Lung microvascular endothelial cell (primary cell): ENCODE measurements at regions not wholly inside any gene's neighbourhood (a gene's known extent, or its start where the extent isn't known, plus 50 kb on each side); places are given as distances from the start of the nearest gene placed in this dataset.

Experiments
- DNase-seq, 2 donors: peaks; one replicate each; pipeline versions ENCODE4 v3.0.0 to v3.0.0-alpha.2; 2010; ENCODE audit warnings: low read depth in 2 of 2

DNA sequence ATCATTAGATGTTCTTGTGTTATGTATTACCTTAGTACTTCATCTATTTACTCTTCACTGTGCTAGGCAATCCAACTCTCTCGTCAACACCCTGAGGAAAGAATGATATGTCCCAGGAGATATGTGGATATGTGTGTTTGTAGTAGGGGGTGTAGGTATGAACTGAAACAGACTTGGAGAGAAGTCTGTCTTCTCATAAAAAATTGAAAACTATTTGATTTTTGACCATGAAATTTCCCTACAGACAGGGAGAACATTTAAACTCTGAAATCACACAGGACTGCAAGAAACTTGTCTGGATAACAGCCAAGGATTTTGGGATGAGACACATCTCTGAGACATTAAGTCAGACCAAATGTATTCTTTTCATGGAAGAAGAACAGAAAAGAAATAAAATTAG is 967.0 kb upstream of the FAT3 start:
- no peak for DNase-seq

DNA sequence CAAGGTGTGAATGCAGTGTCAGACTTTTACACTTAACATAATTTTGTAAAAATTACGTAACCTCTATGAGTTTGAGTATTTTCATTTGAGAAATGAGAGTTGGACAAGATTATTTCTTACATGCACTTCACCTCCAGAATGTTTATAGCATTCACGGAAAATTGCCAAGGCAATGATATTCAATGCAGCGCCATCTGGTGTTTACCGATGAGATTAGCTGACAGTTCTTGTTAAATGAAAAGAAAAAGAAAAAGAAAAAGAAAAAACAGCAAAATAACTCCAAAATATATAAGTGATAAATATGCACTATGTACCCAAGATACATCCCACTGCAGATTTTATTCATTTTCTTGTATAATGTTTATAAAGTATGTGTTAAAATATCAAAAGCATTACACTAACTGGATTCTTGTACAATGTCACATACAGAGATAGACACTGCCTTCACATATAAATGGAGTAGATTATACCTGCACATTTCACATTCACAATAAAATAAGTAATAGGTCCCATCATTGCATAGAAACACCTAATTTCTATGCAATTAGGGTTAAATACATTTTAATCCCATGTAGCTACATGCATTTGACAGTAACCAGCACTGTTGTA is 976.3 kb upstream of the FAT3 start:
- peak; percentile 15 to 53 for DNase-seq

DNA sequence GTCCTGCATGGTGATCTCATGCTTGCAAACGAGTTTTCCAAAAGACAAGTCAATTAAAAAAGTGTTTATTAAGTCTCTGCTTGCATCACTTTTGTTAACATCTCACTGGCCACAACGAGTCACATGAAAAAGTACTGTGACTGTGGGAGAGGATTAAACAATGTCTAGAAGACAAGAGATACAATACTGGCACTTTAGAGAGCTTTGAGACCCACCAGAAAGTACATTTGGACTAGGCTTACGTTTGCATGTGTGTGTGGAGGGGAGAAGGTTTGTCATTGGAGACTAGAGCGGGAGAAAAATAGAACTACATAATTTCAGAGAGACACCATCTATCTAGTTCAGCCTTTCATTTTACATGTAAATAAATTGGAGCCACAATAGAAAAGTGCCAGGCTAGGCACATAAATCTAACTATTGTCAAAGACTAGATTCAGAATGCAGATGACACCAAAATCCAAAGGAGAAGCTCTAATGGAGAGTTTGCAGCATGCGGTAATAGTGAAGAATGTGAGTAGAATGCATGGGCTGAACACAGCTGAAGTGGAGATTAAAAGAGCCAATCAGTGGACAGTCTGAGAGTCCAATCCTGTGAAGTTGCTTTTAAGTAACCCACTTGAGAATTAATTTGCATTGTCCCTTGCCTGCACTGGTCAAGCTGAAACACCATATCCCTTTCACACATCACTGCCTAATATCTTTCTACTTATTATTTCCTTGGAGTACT is 977.4 kb upstream of the FAT3 start:
- no peak for DNase-seq

DNA sequence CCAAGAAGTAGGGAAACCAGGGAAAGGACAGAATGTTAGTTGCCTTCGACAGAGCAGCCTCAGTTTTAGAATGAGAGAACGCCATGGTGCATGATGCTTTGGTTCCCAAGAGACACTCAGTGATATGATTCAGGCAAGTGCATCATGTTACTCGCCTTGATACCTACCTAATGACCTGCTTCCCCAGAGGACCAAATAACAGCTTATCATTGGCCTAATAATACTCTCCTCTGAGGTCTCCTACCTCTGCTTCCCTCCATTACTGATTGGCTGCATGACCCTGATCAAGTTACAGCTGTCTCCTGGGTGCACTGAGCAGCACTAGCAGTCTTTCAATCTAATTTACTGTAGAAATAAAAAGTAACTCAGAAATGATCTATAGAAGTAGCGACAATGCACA is 979.7 kb upstream of the FAT3 start:
- DNase-seq, result no peak

DNA sequence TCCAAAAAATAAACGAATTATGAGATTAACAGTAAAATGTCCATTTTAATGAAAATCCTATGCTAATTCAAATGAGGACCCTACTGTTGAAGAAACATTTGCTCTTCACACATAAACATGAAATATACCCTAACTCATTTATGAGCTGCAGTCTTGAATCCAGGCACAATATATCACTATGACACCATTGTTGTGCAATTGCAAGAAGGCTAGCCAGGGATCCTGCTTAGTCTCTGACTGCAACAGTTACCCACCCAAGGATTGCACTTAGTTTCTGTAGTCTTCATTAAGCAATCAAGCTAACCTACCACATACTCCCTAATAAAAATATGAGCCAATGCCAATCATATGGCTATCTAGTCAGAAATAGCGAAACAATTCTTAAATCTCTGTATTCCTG is 981.0 kb upstream of the FAT3 start:
- DNase-seq, result no peak

DNA sequence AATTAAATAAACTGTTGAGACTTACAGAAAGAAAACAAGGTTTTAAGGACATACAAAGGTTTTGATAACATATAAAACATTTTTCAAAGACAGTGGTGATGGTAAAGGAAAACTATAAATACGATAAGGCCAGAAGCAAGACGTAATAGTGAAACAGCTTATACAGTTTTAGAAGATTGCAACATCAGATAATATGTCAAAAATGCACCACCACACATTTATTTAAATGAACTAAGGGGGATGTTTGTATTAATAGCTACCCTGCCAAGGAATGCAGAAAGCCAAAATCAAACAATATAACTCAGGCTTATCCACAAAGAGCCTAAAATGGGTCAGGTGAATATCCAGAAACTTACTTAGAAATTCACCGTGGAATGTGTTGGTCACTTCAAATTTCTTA is 981.6 kb upstream of the FAT3 start:
- no peak for DNase-seq

DNA sequence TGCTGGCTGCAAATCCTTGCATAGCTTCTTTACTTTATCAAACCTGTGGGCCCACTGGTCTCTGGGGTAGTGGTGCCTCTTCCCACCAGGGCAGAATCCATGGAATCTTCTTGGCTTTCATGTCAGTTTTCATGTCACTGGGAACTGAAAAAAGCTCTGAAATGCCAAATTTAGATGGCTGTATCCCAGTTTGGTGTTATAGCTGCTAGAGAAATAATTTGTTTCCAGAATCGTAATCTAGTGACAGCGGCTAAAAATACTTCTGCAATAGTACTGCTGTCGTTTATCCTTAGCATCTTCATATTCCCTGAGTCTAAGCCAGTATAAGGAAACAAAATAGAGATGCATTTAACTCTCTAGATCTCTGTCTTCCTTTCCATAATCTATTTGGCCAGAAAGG is 983.4 kb upstream of the FAT3 start:
- DNase-seq, result no peak

DNA sequence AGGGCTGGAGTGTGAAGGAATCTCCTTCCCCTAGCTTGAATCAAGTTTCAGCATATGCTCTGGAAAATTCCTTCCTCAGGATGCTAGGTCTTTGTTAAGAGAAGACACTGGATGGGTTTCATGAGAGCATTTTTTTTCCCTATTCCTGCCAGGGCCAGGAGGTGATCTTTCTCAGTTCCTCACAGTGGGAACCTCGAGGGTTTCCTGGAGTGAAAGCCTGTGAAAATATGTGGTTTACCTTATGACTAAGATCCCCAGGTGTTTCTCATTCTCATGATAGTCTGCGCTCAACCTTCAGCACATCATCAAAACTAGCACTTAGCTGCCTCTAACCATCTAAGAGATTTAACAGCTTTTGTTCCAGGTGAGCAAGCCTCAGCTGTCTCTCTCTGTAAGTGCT is 985.3 kb upstream of the FAT3 start:
- DNase-seq, result no peak

DNA sequence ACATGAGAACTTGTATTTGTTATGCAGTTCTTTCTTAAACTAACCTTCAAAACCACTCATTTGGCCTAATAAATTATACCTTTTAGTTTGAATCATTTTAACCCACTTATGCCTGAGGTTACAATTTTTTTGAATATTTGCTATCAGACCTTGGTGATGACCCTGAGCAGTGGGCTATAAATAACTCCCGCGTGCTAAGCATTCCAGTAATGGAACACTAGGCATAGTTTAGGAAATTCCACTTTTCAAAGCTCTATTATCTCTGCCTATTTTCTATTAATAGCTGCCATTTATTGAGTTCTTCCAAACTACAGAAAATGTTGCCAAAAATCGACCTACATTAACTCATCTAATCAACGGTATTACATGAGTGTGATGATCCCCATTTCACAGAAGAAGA is 993.4 kb upstream of the FAT3 start:
- no peak for DNase-seq

DNA sequence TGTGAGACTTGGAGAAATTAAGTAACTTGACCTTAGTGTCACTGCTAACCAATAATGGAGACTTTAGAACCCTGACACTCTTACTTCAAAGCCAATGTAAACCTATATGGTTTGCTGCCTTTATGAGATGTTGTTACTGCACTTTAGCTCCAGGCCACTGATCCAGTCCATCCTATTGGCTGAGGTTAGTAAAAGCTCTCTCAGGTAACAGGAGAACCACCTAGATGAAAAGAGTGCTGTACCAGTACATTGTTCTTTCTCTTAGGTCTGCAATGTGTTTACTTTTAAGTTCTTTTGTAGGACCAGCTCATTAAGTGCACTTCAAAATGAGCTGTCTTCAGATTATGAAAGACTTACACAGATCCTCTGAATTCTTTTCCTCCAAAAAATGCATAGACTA is 994.0 kb upstream of the FAT3 start:
- no peak for DNase-seq

DNA sequence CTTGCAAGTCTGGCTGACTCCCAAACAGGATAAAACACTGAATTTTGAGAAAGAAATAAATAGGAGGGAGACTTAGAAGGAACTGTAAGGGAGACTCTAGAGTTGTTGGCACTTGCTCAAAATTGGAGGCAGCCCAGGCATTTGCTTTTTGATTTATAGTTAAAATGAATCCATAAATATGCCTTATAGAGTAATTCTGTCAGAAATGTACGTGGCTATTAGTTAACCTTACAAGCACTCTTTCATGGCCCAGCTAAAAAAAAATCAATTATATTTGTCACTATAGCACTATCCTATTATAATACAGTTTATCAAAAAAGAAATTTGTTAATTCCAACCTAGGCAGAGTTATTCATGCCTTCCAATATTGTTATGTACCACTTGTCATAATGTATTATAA is 1000.0 kb upstream of the CHORDC1 start:
- DNase-seq, result no peak

DNA sequence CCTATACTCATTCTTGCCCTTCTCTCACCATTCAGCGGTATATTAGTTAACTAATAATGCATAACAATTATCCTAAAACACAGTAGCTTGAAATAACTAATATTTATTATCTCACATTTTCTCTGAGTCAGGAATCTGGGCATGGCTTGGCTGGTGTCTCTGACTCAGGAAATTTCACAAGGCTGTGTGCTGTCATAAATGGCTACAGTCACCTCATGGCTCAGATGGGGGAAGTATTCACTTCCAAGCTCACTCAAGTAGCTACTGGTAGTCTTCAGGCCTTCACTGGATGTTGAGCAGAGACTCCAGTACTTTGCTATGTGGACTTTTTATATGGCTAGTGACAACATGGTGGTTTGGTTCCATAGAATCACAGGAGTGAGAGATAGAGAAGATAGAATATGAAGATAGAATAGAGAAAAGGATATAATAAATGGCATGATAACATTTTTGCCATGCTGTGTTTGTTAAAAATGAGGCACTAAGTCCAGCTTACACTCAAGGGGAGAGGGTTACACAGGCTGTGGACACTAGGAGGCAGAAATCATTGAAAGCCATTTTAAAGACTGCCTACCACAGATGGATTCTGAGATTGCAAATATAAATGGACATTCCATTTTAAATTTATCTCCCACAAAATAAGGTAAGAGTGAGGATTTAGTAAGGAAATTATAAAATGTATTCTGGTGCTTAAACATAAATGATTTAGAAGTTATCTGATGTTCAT is 997.8 kb upstream of the CHORDC1 start:
- no peak for DNase-seq

DNA sequence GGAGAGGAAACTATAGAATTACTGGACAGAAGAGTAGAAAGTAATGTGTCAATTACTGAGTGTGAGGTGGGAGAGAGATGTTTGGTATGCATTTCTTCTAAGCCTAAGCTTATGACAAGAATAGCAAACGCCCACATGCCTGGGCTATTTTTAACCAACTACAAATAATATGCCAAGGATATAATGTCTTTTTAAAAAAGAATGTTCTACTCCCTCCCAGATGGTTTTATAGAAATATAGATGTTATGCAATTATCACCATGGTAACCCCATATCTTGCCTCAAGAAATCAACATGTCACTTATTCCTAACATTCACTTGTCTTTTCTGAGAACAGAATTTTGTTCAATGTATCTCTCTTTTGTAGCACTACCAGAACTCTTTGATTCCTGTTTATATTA is 996.7 kb upstream of the CHORDC1 start:
- DNase-seq, result no peak

DNA sequence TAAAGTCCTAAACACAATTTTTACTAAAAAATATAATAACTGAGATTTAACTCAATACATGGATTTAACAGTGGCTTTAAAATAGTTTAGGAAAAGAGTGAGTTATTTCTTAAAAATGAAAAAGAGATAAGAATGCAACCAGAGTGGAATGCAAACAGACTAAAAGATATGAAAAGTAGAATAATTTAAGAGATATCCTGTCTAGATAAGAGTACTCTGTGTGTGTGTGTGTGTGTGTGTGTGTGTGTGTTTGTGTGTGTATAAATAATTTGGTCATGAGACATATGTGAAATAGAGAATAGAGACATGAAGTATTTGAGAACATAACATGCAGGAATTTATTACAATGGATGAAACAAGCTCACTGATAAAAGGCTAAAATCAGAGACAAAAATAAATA is 986.9 kb upstream of the CHORDC1 start:
- DNase-seq, result no peak

DNA sequence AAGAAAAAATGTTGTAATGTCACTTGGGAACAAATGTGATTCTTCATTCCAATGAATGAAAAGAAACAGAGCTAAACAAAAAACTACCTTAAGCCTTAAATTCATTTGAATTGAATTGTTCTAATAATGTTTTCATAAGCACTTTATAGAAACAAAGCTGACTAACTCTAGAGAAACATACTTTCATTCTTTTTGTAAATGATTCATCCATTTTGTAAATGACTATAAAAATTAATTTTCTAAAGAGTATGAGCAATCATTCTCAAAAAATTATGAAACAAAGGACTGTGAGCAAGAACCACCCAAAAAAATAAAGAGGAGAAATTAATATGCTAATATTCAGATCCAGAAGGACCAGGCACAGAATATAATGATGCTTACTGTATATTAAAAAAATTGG is 986.5 kb upstream of the CHORDC1 start:
- no peak for DNase-seq

DNA sequence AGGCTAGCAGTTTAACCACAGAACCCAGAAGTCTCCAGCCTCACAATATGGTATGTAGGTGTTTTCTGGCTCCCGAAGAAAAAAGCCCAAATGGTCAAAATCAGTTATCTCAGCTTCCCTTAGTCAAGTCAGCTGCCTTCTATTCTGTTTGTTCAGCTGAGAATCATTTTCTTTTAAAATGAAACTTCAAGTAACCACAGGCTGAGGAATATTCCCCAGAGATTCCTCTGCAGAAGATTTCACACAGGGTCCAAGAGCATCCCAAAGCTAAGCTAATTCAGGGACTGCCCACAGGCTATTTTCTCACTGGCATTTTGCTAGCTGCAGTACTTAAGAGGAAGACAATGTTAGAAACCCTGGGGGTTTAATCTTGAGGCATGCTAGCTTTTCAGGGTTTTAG is 977.0 kb upstream of the CHORDC1 start:
- DNase-seq, result no peak

DNA sequence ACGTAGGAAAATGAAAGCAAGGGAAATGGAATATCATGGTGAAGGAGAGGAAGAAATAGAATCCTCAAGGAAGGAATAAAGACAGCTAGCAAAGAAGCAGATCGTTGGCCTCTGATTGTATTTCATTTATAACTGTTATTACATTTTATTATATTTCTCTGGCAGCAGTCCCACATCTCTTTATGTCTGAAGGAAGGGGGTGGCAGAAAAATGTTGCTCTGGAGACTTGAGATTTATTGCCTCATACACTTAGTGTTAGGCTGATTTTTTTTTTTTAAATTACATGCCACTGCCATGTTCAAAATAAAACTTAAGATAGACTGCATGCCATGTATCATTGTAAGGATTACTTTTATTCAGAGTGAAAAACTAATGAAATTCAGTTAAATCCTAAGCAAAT is 971.7 kb upstream of the CHORDC1 start:
- DNase-seq, result no peak

DNA sequence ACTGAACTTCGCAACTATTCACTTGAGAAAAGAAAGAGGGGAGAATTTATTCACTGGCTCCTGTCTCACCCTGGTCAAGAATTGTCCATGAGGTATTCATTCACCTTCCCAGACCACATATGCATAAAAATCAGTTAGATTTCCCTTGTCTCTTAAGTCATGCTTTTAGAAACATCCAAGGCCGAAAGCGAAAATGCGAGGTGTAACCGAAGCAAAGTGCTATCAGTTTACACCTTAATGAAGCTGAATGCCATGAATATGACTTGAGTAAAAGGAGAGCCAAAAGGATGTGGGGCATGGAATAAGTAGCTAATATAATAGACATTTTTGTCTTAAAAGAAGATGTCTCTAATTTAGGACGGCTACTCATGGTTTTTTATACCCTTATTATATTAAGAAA is 965.6 kb upstream of the CHORDC1 start:
- DNase-seq, result no peak

DNA sequence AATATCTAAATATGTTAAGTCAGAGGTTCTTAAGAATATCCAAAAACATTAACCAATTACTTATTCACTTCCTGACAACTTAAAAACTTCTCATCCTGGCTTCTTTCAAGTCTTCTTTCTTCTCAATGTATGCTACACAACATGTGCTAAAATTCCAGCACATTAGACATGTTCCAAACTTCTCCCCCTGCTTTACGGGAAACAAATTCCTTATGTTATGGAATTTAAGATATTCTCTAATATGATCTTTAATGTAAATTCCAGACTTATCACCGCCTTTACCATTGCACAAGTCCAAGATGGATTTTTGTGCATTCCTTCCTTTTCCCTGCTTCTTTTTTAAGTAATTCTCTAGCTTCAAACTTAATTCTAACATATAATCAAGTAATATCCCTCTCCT is 964.5 kb upstream of the CHORDC1 start:
- DNase-seq, result no peak

DNA sequence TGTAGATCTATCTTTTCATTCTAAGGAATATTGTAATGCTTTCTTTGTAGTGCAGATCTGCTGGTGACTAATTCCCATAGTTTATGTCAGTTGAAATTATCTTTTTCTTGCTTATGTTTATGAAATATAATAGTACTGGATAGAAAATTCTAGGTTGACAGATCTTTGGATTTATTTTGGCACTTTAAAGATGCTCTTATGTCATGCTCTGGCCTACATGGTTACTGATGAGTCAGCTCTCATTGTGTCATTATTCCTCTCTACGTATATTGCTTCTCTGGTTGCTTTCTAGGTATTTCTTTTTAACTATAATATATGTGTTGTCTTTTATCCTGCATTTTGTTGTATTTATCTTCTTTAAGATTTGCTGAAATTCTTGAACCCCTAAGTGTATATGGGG is 955.5 kb upstream of the CHORDC1 start:
- no peak for DNase-seq

DNA sequence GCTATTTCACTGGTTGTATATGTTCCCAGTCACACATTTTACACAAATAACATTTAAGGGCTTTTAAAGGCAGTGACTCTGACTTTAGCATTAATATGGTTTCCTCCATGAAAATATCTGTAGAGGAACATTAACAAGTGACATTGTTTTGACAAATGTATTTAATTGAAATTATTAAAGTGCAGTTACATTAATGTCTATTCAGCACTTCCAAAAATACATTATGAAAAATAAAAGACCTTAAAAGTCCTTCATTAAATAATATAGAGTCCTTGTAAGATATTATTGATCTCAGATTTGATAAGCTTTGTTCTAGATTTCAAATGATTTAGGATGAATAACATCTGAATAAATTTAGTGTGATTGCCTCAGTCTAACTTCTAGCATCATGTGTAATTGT is 951.9 kb upstream of the CHORDC1 start:
- DNase-seq, result no peak

DNA sequence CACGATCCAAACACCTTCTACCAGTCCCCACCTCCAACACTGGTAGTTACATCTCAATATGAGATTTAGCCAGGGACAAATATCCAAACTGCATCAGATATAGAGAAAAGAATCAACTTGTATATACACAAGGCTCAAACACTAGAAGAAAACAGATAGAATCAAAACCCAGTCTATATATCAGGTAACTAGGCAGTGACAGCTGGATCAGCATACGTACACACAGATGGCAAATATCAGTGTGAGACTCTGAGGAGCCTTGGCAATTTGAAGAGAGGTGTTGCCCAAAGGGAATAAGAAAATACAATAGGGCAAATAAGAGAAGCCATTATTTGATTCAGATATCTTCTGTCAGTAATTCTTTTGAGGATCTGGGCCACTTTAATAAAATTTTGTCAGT is 951.3 kb upstream of the CHORDC1 start:
- DNase-seq, result no peak

DNA sequence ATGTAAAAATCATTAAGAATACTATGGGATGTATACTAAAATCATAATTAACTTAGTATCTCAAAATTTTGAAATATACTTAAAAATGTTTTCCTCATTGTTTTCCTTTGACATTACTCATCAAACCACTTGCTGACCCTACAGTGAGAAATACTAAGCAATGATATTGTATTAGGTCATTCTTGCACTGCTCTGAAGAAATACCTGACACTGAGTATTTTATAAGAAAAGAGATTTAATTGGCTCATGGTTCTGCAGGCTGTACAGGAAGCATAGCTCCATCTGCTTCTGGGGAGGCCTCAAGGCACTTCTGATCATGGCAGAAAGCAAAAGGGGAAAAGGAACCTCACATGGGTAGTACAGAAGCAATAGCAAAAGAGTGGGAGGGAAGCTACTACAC is 950.9 kb upstream of the CHORDC1 start:
- no peak for DNase-seq
